ENCODE measurements at regions not wholly inside any gene's neighbourhood (a gene's known extent, or its start where the extent isn't known, plus 50 kb on each side); places are given as distances from the start of the nearest gene placed in this dataset.
A peak's percentile ranks its signal among the peaks of the same experiment; 100 is the strongest.

DNA sequence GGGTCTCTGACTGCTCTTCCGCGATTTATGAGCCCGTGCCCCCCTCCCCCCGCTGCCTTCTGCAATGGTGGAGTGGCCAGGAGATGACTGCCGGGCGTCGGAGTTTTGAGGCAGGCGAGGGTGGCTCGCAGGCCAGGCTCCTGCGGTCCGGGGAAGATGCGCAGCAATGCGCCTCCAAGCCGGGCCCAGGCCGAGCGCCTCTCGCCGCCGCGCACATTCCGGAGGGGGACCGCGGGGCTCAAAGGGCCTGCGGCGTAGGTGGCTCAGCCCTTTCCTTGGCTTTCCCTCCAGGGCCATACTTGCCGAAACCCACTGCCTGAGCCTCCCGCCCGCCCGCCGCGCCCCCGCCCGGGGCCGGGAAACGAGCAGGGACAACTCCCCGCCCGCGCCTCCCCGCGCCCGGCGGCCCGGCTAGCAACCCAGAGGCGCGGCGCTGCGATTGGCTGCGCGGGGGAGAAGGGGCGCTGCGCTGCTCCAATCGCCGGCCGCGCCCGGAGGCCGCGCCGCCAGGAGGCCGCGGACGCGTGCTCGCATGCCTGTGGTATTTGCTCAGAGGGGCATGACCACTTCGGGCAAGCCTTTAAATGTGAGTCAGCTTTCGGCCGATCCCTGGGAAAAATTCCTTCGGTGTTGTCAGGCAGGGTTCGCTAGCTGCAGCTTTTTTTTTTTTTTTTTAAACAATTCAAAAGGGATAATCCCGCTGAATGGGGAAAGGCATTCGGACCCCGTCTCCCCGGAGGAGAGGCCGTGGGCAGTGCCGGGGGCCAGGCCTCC is 157.9 kb upstream of the PARP11 start:
- DNase-seq (ENCODE audit: low read depth, low spot score), result peak; percentile 86
- in situ Hi-C loops (cut with HindIII; ENCODE audit: low pct_unique_long_range_greater_than_20kb, low sequenced_read_pairs), result no loop called here

- in situ Hi-C loops (cut with HindIII; ENCODE audit: low pct_unique_long_range_greater_than_20kb, low sequenced_read_pairs), result no loop called here
Observed at GRCh38 chr12:4027412-4027811, 154.2 kb upstream of the PARP11 start.

GRCh38 chr12:4026517-4026916 is 153.3 kb upstream of the PARP11 start:
- in situ Hi-C loops (cut with HindIII; ENCODE audit: low pct_unique_long_range_greater_than_20kb, low sequenced_read_pairs), result no loop called here
- DNase-seq (ENCODE audit: low read depth, low spot score), result no peak

More at GRCh38 chr12:4027412-4027811, 154.2 kb upstream of the PARP11 start:
- DNase-seq (ENCODE audit: low read depth, low spot score), result no peak

DNA sequence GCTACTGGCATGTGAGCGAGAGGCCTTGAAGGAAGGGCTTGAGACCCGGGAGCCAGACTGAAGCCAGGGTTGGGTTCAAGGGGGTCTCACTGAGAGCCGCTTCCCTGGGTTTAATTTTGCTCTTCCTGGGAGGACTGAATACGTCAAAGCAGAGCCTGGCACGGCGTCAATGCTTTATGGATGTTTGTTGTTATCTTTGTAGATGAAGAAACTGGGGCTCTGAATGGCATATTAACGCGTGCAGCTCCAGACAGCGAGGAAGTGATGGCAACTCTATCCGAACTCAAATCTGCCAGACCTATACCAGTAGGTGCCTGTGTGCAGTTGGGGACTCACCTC is 152.8 kb upstream of the PARP11 start:
- in situ Hi-C loops (cut with HindIII; ENCODE audit: low pct_unique_long_range_greater_than_20kb, low sequenced_read_pairs), result no loop called here

DNA sequence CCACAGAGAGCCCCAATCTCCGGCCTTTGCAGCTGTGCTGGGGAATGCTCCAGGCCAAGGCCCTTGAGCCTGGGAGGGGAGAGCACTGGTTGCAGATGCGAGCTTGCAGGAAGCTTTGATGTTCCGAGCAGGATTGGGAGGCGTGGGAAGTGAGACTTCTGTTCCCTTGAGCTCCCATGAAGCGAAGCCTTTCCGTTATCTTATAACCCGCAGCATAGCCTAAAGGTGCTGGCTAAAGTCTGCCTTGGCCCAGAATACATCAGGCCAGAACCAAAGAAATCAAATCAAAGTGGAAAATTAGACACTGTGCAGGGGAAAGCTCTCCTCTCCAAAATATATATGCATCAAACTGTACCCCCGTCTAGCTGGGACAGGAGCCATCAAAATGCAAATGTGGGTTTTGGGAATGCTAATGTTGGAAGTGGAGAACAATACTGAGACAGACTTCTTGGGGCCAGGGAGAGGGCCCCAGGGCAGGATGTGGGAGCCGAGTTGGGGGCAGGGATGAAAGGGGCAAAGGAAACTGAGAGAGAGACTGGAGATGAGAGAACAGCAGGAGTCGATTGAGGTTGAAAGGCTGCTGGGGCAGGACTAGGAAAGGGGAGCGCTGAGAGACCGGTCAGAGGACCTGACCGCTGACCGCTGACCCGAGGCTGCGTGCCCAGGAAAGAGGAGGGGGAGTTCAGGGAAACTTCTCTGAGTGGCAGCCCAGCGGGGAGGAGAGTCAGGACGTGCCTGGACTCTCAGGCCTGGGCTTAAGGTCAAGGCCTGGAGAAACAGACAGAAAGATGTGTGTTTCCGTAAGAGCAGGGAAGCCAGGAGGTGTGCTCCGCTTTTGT is 152.2 kb upstream of the PARP11 start:
- in situ Hi-C loops (cut with HindIII; ENCODE audit: low pct_unique_long_range_greater_than_20kb, low sequenced_read_pairs), result no loop called here

More for the DNA sequence above, 152.8 kb upstream of the PARP11 start:
- DNase-seq (ENCODE audit: low read depth, low spot score), result no peak

GRCh38 chr12:4024701-4025100 is 151.5 kb upstream of the PARP11 start:
- in situ Hi-C loops (cut with HindIII; ENCODE audit: low pct_unique_long_range_greater_than_20kb, low sequenced_read_pairs), result no loop called here
- DNase-seq (ENCODE audit: low read depth, low spot score), result no peak

More for the DNA sequence above, 152.2 kb upstream of the PARP11 start:
- no peak for DNase-seq (ENCODE audit: low read depth, low spot score)

DNA sequence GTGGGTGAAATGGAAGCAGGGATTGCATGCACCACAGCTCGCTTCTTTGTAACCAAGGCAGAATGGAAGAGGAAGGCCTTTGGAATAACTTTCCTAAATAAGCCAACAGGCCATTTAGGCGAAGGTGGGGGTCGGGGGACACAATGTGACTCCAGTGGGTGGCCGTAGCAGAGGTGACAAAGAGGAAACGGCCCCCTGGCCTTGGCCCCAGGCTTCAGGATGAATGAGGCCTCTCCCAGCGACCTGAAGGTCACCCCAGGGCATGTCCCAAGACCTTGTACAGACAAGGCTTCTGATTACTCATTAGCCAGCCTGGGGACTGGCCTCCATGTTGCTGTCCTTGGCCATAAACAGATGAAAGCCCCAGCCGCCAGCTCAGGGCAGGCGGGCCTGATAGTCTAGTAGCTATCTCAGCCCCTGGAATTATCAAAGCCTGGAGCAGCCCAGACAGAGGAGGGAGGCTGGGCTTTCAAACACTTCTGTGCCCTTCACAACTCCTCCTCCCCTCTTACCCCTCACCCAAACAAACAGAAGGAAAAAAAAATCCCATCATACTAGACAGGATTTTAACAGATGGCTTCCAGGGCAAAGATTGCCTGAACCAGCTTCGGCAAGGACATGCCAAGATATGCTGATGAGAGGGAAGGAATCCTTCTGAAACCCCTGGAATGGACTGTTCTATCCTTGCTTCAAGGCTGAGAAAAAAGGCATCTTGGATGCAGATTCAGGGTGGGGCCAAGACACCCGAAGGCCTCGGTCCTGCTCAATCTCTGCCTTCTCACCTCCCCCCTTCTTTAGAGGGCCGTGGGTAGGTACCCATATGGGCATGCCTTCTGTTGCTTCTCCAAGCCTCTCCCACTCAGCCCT is 142.3 kb upstream of the PARP11 start:
- no peak for DNase-seq (ENCODE audit: low read depth, low spot score)
- in situ Hi-C loops (cut with HindIII; ENCODE audit: low pct_unique_long_range_greater_than_20kb, low sequenced_read_pairs), result no loop called here

DNA sequence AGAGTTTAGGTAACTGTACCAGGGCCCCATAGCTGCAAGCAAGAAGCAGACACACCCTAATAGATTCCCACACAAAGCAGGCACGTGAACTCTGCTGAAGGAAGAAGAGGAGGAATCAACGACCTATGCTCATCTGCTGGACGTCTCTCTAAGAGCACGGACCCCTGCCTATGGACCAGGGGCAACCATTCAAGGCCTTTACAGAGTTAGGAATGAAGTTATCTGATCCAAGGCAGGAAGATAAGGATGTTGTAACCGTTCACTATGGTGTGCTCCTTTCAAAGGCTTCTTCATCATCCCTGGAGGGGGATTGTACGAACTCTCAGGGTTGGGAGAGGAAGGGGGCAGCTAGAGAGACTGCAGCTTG is 141.6 kb upstream of the PARP11 start:
- in situ Hi-C loops (cut with HindIII; ENCODE audit: low pct_unique_long_range_greater_than_20kb, low sequenced_read_pairs), result no loop called here

DNA sequence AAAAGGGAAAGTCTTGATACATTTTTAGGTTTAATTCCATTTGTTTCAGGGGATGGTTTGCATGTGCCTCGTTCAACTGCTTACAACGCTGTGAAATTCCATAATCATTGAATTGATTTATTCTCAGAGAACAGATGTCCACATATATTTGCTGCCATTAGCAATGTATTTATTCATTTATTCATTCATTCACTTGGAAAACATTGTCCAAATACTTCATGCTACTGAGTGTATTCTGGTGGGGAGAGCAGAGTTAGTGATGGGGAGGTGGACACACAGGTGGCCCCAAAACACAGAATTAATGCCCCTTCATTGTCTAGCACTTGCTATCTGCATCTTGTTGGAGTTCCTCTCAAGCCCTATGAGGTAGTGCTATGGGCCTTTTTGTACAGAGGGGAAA is 141.2 kb upstream of the PARP11 start:
- in situ Hi-C loops (cut with HindIII; ENCODE audit: low pct_unique_long_range_greater_than_20kb, low sequenced_read_pairs), result no loop called here
- no peak for DNase-seq (ENCODE audit: low read depth, low spot score)

More for the DNA sequence above, 141.6 kb upstream of the PARP11 start:
- DNase-seq (ENCODE audit: low read depth, low spot score), result no peak

DNA sequence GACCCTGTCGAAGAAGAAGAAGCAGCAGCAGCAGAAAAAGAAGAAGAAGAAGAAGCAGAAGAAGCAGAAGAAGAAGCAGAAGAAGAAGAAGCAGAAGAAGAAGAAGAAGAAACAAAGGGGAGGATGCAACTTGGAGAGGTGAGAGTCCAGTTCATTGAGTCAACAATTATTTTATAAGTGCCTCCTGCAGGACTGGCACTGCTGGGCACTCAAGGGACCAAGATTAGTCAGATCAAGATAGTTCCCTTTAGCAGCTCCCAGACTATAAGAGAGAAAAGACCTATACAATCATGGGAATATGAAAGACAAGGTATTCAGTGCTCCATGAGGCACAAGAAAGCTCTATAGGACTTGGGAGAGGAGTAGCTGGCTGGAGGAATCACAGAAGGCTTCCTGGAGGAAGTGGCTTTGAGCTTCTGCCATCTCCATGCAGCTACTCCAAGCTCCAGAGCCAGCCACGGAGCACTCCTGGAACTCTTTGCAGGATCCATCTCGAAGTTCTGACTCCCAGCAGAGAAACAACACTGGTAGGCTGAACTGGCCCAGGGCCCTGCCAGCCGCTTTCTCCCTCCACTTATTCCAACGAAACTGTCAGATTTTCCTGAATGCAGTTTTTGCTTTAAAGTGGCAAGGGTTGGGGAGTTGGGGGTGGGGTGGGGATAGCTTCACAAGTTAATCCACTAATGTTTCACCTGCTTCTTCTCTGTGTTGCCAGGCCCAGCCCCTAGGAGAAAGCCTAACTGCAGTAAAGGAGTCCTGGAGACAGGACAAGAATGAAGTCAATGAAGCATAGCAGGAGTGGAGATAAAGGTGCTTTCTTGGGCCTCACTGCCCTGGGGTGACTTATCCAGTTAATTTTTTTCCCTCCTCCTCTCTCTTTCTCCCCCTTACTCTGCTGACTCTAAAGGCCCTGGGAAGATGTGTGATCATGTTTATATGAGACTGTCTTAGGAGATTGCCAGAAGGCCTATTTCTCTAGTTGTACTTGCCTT is 140.1 kb upstream of the PARP11 start:
- DNase-seq (ENCODE audit: low read depth, low spot score), result no peak
- in situ Hi-C loops (cut with HindIII; ENCODE audit: low pct_unique_long_range_greater_than_20kb, low sequenced_read_pairs), result no loop called here

DNA sequence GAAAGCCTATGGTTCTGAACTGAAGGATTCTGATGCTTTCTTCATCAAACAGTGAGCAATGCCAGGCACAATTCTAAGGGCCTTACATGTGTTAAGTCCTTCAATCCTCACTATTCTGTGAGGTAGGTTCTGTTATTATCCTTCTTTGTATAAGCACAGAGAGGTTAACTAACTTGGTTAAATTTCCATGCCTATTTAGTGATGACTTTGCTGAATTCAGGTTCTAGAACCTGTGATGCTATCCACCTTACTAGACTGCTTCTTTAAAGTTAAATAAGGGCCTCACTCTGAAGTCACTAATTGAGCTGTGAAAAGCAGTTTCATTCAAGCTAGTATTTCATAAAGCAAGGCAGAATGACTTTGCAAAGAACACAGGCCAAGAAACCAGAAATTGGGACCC is 138.9 kb upstream of the PARP11 start:
- no peak for DNase-seq (ENCODE audit: low read depth, low spot score)
- in situ Hi-C loops (cut with HindIII; ENCODE audit: low pct_unique_long_range_greater_than_20kb, low sequenced_read_pairs), result no loop called here

DNA sequence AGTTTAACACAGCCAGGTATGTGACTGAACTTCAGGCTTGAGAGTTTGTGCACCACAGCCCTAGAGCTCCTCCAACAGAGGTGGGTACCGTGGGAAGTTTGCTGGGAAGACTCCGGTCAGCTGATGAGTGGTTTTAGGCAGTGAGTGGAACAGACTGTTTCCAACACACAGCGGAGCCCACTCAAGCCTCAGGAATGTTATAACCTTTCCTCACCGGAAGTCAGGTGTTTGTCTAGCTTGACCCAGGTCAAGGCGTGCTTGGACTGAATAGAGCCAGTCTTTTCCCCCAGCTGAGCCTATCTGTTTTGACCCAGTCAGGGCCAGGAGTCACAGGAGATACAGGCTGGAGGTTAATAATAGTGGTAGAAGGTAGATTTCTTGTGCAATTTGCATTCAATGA is 138.4 kb upstream of the PARP11 start:
- peak; percentile 7 for DNase-seq (ENCODE audit: low read depth, low spot score)

DNA sequence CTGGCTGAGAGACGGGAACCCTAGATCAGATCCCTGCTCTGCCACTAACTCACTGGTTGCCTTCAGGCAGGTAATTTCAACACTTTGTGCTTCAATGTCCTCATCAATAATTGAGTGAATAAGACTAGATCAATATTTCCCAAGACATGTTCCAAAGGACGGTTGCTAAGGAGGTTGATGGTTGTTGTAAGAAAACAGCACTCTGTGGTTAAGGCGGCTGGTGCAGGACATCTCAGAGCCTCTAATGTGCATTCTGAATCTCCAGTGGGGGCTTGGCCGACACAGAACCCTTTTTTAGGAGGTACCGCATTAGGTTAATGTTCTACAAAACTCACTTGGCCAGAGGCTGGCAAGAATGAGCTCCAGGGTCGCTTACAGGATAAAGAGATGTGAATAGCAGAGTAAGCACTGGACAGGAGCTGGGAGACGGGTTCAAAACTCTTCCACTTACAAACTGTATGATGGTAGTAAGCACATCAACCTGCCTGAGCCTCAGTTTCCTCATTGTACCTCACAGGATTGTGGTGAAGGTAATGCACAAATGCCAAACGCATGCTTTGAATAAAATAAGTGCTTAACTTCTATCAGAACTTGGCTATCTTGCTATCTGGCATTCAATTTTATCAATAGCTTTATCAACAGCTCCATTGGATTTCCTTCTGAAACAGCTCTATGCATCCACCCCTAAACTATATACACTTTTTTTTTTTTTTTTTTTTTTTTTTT is 136.9 kb upstream of the PARP11 start:
- in situ Hi-C loops (cut with HindIII; ENCODE audit: low pct_unique_long_range_greater_than_20kb, low sequenced_read_pairs), result no loop called here
- DNase-seq (ENCODE audit: low read depth, low spot score), result no peak

More for the DNA sequence above, 138.4 kb upstream of the PARP11 start:
- in situ Hi-C loops (cut with HindIII; ENCODE audit: low pct_unique_long_range_greater_than_20kb, low sequenced_read_pairs), result no loop called here

DNA sequence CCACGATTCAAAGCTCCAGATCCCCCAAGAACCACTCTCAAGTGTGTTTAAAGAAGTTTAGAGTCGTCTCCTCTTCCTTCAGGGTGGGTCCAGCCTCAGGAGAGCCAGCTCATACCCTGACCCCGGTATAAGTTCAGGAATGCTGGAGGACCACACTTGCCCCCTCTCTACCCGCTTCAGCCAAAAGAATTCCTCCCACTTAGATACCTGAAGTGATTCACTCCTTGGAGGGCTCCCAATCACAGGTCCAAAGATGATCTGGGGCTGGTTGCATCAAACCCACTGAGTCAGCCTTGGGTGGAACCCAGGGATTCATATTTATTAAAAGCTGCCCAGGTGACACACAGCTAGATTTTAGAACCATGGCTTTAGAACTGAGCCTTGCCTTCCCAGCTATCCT is 133.5 kb upstream of the PARP11 start:
- no peak for DNase-seq (ENCODE audit: low read depth, low spot score)
- in situ Hi-C loops (cut with HindIII; ENCODE audit: low pct_unique_long_range_greater_than_20kb, low sequenced_read_pairs), result no loop called here

DNA sequence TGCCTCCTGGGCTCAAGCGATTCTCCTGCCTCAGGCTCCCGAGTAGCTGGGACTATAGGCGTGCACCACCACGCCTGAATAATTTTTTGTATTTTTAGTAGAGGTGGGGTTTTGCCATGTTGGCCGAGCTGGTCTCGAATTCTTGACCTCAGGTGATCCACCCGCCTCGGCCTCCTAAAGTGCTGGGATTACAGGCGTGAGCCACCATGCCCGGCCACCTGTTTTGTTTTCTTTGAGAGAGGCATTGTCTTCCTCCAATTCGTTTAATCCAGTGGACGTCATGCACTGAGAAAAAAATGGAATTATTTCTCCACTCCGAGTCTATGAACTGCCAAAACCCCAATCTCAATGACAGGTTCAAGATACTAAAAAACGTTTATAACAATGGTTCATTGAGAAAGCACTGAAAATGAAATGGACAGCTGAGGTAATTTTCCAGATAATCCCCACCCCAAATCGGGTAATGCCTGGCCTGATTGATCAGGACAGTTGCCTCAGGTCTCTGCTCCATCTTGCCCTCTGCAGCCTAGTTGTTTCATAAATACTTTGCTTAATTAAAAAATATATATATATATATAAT is 132.7 kb upstream of the PARP11 start:
- in situ Hi-C loops (cut with HindIII; ENCODE audit: low pct_unique_long_range_greater_than_20kb, low sequenced_read_pairs), result no loop called here
- no peak for DNase-seq (ENCODE audit: low read depth, low spot score)

GRCh38 chr12:4003576-4003975 is 130.4 kb upstream of the PARP11 start:
- DNase-seq (ENCODE audit: low read depth, low spot score), result no peak
- in situ Hi-C loops (cut with HindIII; ENCODE audit: low pct_unique_long_range_greater_than_20kb, low sequenced_read_pairs), result no loop called here
